DOHH2 (cell line): ENCODE measurements at regions not wholly inside any gene's neighbourhood (a gene's known extent, or its start where the extent isn't known, plus 50 kb on each side); places are given as distances from the start of the nearest gene placed in this dataset.

ENCODE experiments used
- H3F3A ChIP-seq: fragments of 200-600 bp; sonication (generic), shearing (Covaris generic); 2 replicates; pipeline ENCODE4 v1.6.0; 2016; ENCODE audit warnings: antibody characterized with exemption, mild to moderate bottlenecking; ENCODE audit not compliant: control insufficient read depth, insufficient read depth
- H3K27ac ChIP-seq: fragments of 200-600 bp; sonication (generic); 2 replicates; pipeline ENCODE4 v1.5.1; 2014; ENCODE audit warnings: low read depth, mild to moderate bottlenecking, low read length, moderate library complexity
- H3K27me3 ChIP-seq: fragments of 200-600 bp; sonication (generic); 2 replicates; pipeline ENCODE4 v1.6.1; 2014; ENCODE audit warnings: mild to moderate bottlenecking, low read length, mixed read lengths; ENCODE audit not compliant: control insufficient read depth
- H3K36me3 ChIP-seq: fragments of 200-600 bp; sonication (generic); 2 replicates; pipeline ENCODE4 v1.6.1; 2014; ENCODE audit warnings: mild to moderate bottlenecking, low read length, moderate library complexity, mixed read lengths; ENCODE audit not compliant: control insufficient read depth
- H3K4me1 ChIP-seq: fragments of 200-600 bp; sonication (generic); 2 replicates; pipeline ENCODE4 v1.6.1; 2014; ENCODE audit warnings: mild to moderate bottlenecking, low read length, mixed read lengths; ENCODE audit not compliant: control insufficient read depth
- H3K4me2 ChIP-seq: fragments of 200-600 bp; sonication (generic); 2 replicates; pipeline ENCODE4 v1.6.0; 2014; ENCODE audit warnings: mild to moderate bottlenecking, low read length, moderate library complexity
- H3K4me3 ChIP-seq: fragments of 200-600 bp; sonication (generic); 2 replicates; pipeline ENCODE4 v1.5.1; 2014; ENCODE audit warnings: mild to moderate bottlenecking, low read length, mixed read lengths
- H3K79me2 ChIP-seq: fragments of 200-600 bp; sonication (generic); 2 replicates; pipeline ENCODE4 v1.6.1; 2014; ENCODE audit warnings: mild to moderate bottlenecking, low read length, mixed read lengths; ENCODE audit not compliant: control insufficient read depth
- H3K9me2 ChIP-seq: fragments of 200-600 bp; sonication (generic); replicated peaks from 2 replicates; pipeline ENCODE4 v1.6.1; 2014; ENCODE audit warnings: mild to moderate bottlenecking, low read length, mixed read lengths; ENCODE audit not compliant: control insufficient read depth
- H3K9me3 ChIP-seq: fragments of 200-600 bp; sonication (generic); 2 replicates; pipeline ENCODE4 v1.6.1; 2014; ENCODE audit warnings: antibody characterized with exemption, low read length, mixed read lengths; ENCODE audit not compliant: control insufficient read depth, insufficient read depth
- H4K20me1 ChIP-seq: fragments of 200-600 bp; sonication (generic); 2 replicates; pipeline ENCODE4 v1.6.0; 2014; ENCODE audit warnings: low read depth, mild to moderate bottlenecking, antibody characterized with exemption, low read length, moderate library complexity; ENCODE audit not compliant: control insufficient read depth, insufficient read depth
- EZH2phosphoT487 ChIP-seq: fragments of 200-600 bp; sonication (generic); IDR thresholded peaks from 2 replicates; pipeline ENCODE4 v1.6.1; 2017; ENCODE audit warnings: borderline replicate concordance, mild to moderate bottlenecking, antibody characterized with exemption, low read length, moderate library complexity, mixed read lengths
- TF ChIP-seq, protein P1 (sequence below): fragments of 200-600 bp; sonication (generic); IDR thresholded peaks from one replicate; pipeline ENCODE4 v1.5.1; 2014; ENCODE audit warnings: antibody characterized with exemption, mild to moderate bottlenecking, low read depth, low read length; ENCODE audit not compliant: poor library complexity, severe bottlenecking

DNA sequence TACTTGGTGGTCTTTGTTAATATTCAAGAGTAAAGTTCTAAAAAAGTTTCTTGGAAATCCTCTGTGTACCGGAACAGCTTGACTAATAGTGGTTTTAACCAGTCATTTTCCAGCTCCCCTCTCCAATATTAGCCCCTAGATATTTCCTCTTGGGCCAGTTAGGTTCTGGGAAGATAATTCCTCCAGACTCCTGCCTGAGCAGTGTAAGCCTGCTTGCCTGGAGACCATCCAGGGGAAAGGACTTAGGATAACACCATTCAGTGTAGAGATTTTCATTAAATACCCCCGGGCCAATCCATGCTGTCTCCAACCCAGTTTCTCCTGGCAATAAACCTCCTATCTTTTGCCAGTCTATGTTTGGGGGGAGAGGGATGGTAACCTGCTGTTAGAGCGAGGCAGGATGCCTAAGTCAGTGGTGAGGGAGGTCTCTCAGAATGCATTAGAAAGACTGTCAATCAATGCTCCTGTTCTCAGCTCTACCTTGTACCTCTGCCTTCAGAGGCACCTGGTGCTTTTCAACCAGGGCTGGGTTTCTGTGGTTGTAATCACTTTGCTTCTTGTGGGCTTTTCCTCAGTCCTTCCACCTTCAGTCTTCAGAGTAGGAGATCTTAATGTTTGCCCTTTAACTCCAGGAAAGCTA, 186.4 kb downstream of the RNF152 start:
- Histone ChIP-seq H3K27me3 (no peaks in the 10 kb centered on the region), H3K79me2 (no peaks in the 10 kb centered on the region), H3K4me2 (no peak overlapping the region), H4K20me1 (no peaks in the 10 kb centered on the region), H3K4me3 (no peak overlapping the region), H3K4me1 (no peaks in the 10 kb centered on the region), H3K9me3 (no peaks in the 10 kb centered on the region), H3F3A (no peaks in the 10 kb centered on the region), H3K27ac (no peak overlapping the region), H3K9me2 (no peaks in the 10 kb centered on the region), H3K36me3 (no peaks in the 10 kb centered on the region)
- TF ChIP-seq, protein P1, sequence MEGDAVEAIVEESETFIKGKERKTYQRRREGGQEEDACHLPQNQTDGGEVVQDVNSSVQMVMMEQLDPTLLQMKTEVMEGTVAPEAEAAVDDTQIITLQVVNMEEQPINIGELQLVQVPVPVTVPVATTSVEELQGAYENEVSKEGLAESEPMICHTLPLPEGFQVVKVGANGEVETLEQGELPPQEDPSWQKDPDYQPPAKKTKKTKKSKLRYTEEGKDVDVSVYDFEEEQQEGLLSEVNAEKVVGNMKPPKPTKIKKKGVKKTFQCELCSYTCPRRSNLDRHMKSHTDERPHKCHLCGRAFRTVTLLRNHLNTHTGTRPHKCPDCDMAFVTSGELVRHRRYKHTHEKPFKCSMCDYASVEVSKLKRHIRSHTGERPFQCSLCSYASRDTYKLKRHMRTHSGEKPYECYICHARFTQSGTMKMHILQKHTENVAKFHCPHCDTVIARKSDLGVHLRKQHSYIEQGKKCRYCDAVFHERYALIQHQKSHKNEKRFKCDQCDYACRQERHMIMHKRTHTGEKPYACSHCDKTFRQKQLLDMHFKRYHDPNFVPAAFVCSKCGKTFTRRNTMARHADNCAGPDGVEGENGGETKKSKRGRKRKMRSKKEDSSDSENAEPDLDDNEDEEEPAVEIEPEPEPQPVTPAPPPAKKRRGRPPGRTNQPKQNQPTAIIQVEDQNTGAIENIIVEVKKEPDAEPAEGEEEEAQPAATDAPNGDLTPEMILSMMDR, result no peak
- TF ChIP-seq EZH2phosphoT487, result no peak

DNA sequence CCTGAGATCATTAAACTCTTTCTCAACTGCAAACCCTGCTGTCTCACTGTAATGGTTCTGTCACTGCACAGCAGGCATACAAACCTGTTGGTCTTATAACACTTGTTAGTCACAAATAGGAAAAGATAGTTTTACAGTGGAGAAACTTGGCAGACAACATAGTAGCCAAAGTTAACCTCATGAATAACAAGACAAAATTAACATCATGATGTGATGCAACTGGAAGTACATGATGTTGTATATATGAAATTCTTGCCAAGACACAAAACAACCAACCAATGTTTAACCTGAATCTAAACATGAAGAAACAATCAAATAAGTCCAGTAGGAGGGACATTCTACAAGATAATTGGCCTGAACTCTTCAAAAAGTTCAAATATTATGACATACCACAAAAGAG, 189.3 kb downstream of the RNF152 start:
- Histone ChIP-seq H3K4me1 (no peaks in the 10 kb centered on the region), H3K79me2 (no peaks in the 10 kb centered on the region), H3K9me3 (no peaks in the 10 kb centered on the region), H4K20me1 (no peaks in the 10 kb centered on the region), H3K4me2 (no peak overlapping the region), H3F3A (no peaks in the 10 kb centered on the region), H3K27me3 (no peaks in the 10 kb centered on the region), H3K36me3 (no peaks in the 10 kb centered on the region), H3K9me2 (no peaks in the 10 kb centered on the region), H3K4me3 (no peak overlapping the region), H3K27ac (no peak overlapping the region)
- no peak for TF ChIP-seq EZH2phosphoT487
- TF ChIP-seq, protein P1, result no peak

DNA sequence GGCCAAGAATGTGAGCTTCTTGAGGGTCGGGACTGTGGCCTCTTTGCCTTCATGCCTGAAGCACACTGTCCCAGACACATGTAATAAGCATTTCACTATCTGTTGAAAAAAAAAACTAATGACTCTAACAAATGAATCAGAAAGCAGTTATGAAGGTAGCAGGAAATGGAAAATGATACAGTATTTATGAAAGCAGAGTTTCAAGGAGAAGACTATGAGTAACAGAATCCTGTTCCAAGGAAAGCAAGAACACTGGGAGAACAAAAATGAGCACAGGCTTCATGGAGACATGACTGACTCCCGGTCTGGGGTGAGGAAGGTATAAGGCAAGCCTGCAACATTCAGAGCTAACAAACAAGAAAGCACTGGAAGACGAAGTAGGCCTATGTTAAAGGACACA, 190.8 kb downstream of the RNF152 start:
- H3K36me3 ChIP-seq, result no peaks in the 10 kb centered on the region

More for the DNA sequence above, 190.8 kb downstream of the RNF152 start:
- Histone ChIP-seq H3K4me1 (no peaks in the 10 kb centered on the region), H3K4me3 (no peak overlapping the region), H4K20me1 (no peaks in the 10 kb centered on the region), H3F3A (no peaks in the 10 kb centered on the region), H3K27me3 (no peaks in the 10 kb centered on the region), H3K9me2 (no peaks in the 10 kb centered on the region), H3K9me3 (no peaks in the 10 kb centered on the region), H3K79me2 (no peaks in the 10 kb centered on the region), H3K4me2 (no peak overlapping the region), H3K27ac (no peak overlapping the region)
- TF ChIP-seq EZH2phosphoT487, result no peak
- TF ChIP-seq, protein P1, result no peak
